Inflammatory macrophage (primary cell): ENCODE measurements at regions not wholly inside any gene's neighbourhood (a gene's known extent, or its start where the extent isn't known, plus 50 kb on each side); places are given as distances from the start of the nearest gene placed in this dataset.
"Not testable (repeated sequence)": the region's sequence is repeated elsewhere in the genome, so short reads cannot be mapped to it uniquely, and the experiment has no call there.

Source experiments
- DNase-seq, 2 donors: peaks; one replicate each; pipeline ENCODE4 v3.0.0-alpha.2; 2020 to 2022

DNA sequence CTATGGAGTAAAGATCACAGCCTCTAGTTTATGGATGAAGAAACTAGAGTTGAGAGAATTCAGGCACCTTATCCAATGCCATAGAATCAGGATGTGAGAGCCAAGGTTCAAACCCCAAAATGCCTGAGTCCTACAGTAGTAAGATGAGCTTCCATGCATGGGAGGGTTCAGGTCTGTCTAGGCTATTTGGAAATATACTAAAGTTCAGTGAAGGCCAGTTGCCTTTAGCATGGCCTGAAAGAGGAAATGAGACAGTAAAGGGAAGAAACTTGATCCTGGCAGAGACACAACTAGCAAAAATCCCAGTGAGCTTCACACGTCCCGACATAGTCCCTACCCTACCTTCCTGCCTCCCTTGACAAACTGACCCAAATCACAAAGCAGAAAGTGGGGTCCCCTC, 317.0 kb downstream of the RASEF start:
- no peak for DNase-seq

DNA sequence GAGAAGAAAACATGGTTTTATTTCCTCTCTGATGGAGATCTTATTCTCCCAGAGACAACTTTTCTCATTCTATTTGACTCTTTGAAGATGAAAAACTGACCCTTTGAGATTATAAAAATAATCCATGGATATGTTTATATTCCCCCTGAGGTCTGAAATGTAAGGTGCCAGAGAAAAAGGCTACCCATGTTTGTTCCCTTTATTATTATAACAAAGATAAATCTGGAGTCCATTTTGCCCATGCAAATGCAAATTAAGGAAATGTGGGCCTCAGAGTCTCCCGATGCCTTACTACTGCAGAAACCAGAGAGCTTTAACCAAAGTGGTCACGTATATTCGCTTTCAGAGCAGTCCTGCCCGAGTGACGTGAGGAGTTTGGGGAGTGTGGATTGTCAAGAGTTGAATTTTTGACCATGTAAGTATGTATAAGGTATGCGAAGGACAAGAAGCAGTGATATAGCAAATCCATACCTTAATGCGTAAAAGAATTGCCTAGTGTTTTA, 312.5 kb downstream of the RASEF start:
- DNase-seq, result no peak

- no peak for DNase-seq
Measured at GRCh38 chr9:82757924-82758323, 305.0 kb downstream of the RASEF start.

DNA sequence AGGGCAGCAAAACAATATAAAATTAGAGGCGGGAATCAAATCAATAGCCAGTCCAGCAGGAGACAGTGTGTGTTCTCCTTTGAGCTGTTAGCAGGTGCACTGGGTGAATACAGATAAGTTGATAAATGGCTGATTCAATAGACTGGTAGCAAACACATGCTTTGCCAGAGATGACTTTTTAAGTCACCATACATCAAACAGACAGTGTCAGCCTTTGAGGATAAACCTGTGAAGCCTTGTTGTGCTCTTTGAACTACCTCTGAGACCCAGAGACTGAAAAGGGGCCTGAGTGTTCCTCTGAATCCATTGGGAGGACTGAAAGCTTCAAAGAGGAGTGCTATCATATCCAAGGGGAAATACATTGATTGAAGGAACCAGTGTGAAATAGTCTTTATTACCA, 301.9 kb downstream of the RASEF start:
- no peak for DNase-seq

- DNase-seq, result no peak
Measured at GRCh38 chr9:82761956-82762355, 301.0 kb downstream of the RASEF start.

DNA sequence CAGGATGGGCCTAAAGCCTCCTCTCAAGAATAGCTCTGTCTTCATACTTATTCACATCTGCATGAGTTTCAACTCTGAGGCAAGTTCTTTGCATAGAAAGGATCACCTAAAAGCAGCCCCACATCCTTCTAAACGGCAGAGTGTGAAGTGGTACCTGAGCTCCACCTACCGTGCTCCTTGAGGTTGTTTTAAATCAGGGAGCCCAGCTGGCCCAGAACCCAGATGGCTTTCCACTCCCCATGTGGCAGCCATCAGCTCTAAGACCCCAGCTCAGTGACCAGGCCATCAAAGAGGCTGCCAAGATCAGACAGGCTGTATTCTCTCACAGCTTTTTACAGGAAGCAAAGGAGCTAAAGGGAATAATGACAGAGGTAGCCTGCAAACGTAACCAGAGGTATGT, 299.3 kb downstream of the RASEF start:
- DNase-seq, result no peak

DNA sequence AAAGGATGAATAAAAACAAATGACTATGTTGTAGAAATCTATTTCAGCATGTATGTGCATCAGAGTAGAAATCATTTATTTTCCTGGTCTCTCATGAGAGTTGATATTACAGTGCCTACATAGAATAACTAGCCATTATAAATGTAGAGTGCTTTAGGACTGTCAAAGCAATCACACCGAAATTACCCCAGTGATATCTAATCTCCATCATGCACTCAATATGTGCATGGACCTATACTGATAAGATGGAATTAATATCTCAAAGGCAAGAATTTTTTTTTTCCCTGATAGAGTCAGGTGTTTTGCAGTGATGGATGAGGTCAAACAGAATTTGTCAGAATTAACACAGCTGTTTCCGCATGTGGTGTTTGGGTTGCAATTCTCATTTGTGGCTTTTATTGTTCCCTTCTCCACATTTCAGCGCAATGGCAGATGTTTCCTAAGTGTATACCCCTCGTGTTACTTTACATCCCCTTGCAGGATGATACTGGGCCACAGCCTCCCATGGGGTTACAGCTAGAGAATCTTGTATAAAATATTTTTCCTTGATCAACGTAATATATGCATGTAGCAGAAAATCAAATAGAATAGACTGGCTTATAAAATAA, 298.8 kb downstream of the RASEF start:
- DNase-seq, result no peak

- DNase-seq, result not testable (repeated sequence)
Measured at GRCh38 chr9:82774707-82775231, 288.2 kb downstream of the RASEF start.

GRCh38 chr9:82776508-82776907, 286.4 kb downstream of the RASEF start:
- no peak for DNase-seq

GRCh38 chr9:82777366-82777765, 285.6 kb downstream of the RASEF start:
- DNase-seq, result no peak

- not testable (repeated sequence) for DNase-seq
Measured at GRCh38 chr9:82778923-82779322, 284.0 kb downstream of the RASEF start.

GRCh38 chr9:82780017-82780416, 282.9 kb downstream of the RASEF start:
- DNase-seq, result no peak

DNA sequence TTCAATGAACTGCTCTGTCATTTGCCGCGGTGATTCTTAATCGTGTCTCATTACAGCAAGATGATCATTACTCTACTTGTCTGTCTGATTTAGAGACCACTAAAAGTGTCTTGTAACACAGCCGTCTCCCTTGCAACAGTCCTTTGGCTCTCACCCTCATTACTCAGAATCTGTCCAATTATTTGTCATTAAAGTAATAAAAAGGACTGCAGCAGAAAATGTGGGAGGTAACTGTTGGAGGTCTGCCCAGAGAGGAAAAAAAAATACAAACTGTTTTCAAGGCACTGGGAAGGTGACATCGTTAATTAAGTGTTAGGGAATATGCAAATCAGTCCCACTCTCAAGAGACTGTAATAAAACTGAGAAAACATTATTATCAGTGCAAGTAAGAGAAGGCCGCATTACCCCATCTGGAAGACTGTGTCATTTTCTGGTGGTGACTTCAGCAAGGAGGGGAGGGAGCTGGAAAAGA, 281.0 kb downstream of the RASEF start:
- DNase-seq, result no peak

DNA sequence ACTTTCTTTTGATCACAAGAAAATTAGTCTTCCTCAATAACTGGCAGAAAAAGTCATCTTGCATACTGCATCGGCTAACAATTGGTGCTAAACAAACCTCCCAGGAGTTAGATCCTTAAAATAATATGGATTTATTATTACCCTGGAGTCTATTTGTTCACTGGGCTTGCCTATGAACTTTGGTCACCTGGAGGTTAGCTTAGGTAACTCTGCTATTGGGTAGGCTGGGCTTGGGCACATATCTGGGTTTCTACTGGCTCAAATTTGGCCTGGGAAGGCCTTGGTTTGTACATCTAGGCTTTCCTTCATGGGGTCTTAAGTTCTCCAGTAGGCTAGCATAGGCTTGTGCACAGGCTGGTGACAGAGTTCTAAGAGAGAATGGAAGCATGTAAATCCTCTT, 279.9 kb downstream of the RASEF start:
- DNase-seq, result no peak

GRCh38 chr9:82784589-82784988, 278.4 kb downstream of the RASEF start:
- DNase-seq, result peak in 1 of 2 donors; percentile 2

GRCh38 chr9:82789155-82789824, 273.7 kb downstream of the RASEF start:
- DNase-seq, result no peak

DNA sequence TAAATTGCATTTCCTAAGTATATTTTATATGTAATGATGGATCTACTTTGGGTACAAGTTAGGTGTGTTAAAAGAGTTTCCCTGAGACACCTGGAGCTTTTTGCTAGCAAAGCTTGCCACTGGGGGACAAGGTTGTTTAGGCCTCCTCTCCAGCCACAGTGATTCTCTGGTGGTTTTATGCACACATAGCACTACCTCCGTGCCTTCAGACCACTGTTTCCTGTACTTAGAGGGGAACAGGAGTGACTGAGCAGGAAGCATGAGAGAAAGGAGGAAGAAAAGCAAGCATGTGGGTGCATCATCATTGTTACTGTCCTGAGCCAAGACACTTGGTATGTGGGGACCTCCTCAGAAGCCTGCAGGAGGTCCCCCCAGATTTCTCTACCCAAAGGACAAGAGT, 272.1 kb downstream of the RASEF start:
- DNase-seq, result no peak

GRCh38 chr9:82791692-82792091, 271.2 kb downstream of the RASEF start:
- no peak for DNase-seq

DNA sequence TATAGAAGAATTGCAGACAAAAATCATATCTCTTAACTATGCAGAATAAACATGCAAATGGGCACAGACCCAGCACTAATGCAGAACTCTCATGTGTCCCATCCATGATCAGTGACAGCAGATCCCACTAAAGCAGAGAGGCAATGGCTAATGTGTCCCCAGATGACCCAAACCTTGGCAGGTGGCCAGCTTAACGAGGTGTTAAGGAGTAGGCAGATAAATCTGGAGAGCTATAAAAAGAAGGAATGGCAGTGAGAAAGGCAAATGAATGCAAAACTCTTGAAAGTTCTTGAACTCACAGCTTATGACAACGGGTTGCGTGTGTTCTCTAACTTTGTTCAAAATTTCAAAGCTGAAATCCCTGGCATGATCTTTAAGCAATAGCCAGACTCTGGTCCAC, 265.4 kb downstream of the RASEF start:
- DNase-seq, result no peak

DNA sequence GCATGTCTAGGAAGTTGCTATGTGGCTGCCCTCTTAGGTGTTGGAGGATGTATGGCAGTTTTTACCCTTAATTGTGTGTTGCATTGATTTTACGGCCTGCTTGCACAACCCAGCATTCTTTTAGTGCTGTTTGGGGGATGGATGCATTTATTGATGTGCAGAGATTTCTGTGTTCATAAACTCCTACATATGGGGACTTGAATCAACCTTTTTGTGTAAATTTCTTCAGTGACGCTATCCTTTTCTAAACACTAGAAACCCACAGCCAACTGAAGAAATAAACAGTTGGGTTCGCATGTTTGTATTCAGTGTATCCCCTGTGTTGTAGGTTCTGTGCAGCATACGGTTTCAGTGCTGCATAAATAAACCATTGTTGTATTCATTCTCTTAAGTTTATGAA, 263.7 kb downstream of the RASEF start:
- no peak for DNase-seq

DNA sequence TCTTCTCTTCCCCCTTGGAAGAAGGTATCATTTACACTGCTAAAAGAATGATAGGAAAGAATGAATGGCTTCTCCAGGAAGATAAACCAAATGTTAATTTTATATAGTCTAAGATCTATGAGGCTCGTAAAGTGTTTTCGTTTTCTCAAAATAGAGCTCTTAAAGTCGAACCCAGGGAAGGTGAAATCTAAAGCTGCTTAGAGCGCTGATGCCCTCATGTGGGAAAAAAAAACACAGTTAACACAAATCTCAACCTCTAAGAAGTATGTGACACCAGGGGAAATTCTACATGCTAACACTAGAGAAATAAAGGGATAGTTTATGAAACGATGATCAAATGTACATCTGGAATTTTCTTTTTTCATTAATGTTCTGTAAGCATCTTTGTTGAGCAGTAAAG, 257.9 kb downstream of the RASEF start:
- no peak for DNase-seq

DNA sequence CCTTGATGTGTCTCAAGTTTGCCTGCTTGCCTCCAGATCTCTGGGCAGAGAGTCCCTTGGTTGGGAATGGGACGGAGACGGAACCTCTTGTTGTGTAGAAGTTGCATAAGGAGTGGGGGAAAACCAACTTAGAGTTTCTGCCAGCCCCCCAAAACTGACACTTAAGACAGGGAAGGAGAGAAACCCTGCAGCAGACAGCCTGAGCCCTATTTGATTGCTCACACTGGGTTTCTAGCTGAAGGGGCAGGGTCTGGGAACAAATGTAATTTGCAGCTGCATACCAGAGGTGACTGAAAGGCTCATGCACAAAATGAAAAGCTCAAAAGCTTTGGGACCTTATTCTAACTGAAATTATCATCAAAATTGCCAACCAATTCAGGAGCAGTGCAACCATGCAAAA, 254.5 kb downstream of the RASEF start:
- no peak for DNase-seq

- peak in 1 of 2 donors; percentile 5 for DNase-seq
Measured at GRCh38 chr9:82810915-82811314, 252.0 kb downstream of the RASEF start.

GRCh38 chr9:82819260-82819659, 243.7 kb downstream of the RASEF start:
- no peak for DNase-seq
